GM12878 (cell line): ENCODE measurements at regions not wholly inside any gene's neighbourhood (a gene's known extent, or its start where the extent isn't known, plus 50 kb on each side); places are given as distances from the start of the nearest gene placed in this dataset.

Experiments used
- CHD2 ChIP-seq: IDR thresholded peaks from 2 replicates; pipeline ENCODE4 v1.6.1; 2011; ENCODE audit warnings: low read depth, low read length, improper control_type of control experiment, borderline replicate concordance
- RB1 ChIP-seq: fragments of 450-650 bp; formaldehyde crosslinking; IDR thresholded peaks from 2 replicates; pipeline ENCODE4 v1.6.1; 2017; ENCODE audit warnings: mild to moderate bottlenecking, borderline replicate concordance
- RELA ChIP-seq: fragments of 450-650 bp; IDR thresholded peaks from 2 replicates; pipeline ENCODE4 v1.8.0; 2014; ENCODE audit warnings: borderline replicate concordance; ENCODE audit not compliant: partially characterized antibody

- TF ChIP-seq CHD2: no peak
- no peak for TF ChIP-seq RB1
- TF ChIP-seq RELA: no peak
Observed at GRCh38 chr14:104239185-104239775, 100.9 kb downstream of the KIF26A start.
